Effector memory CD8-positive, alpha-beta T cell (primary cell): ENCODE measurements at regions not wholly inside any gene's neighbourhood (a gene's known extent, or its start where the extent isn't known, plus 50 kb on each side); places are given as distances from the start of the nearest gene placed in this dataset.
"Not testable (repeated sequence)": the region's sequence is repeated elsewhere in the genome, so short reads cannot be mapped to it uniquely, and the experiment has no call there.

Source experiments
- ATAC-seq: fragments of 150-1000 bp; cut with Tn5 transposase; replicated peaks from 2 replicates; pipeline ENCODE4 v1.10.0; 2021; ENCODE audit warnings: mild to moderate bottlenecking, moderate library complexity
- DNase-seq, 3 experiments: peaks; one replicate each; pipeline ENCODE4 v3.0.0; 2021
- H3K27ac Mint-ChIP-seq, 2 donors: one replicate each; pipeline ENCODE4 v1.8.0; 2022; ENCODE audit warnings: mild to moderate bottlenecking in 2 of 2, mixed read lengths in 2 of 2, moderate library complexity in 2 of 2
- H3K27me3 Mint-ChIP-seq, 2 donors: one replicate each; pipeline ENCODE4 v1.8.0; 2022; ENCODE audit warnings: mixed read lengths in 2 of 2
- H3K36me3 Mint-ChIP-seq: one replicate; pipeline ENCODE4 v1.8.0; 2022; ENCODE audit warnings: mild to moderate bottlenecking, moderate library complexity, mixed read lengths; ENCODE audit not compliant: insufficient read depth
- H3K4me1 Mint-ChIP-seq, 2 donors: one replicate each; pipeline ENCODE4 v1.8.0; 2022; ENCODE audit warnings: low read depth in 2 of 2, mixed read lengths in 2 of 2
- H3K4me3 Mint-ChIP-seq, 2 donors: one replicate each; pipeline ENCODE4 v1.8.0; 2022; ENCODE audit warnings: mild to moderate bottlenecking in 2 of 2, mixed read lengths in 2 of 2, moderate library complexity in 2 of 2
- H3K9me3 Mint-ChIP-seq, 2 donors: one replicate each; pipeline ENCODE4 v1.8.0; 2022; ENCODE audit warnings: mixed read lengths in 2 of 2

DNA sequence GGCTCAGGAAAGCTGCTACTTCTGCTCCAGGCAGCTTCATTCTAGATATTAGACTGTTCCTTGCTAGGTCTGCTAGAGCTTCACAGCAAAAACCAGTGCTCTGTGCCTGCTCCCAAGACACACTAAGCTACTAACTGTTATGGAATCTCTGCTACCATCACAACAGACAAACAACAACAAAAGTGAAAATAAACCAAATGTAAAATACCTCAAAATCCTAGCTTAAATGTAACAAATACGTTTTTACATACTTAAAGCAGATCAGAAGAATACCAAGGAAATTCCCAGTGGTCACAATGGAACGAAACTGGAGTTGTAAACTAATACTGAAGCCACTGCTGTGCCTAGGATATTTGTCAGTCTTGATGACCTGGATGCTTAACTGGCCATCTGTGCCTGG lies 84.6 kb upstream of the EZR start:
- Mint-ChIP-seq H3K36me3 (no peaks in the 10 kb centered on the region), H3K27ac (no peak overlapping the region), H3K4me3 (no peak overlapping the region), H3K4me1 (no peaks in the 10 kb centered on the region), H3K27me3 (no peaks in the 10 kb centered on the region), H3K9me3 (peaks cover 7 to 22% of the 10 kb centered on the region in 2 donors)
- DNase-seq (no peak), ATAC-seq (no peak)

DNA sequence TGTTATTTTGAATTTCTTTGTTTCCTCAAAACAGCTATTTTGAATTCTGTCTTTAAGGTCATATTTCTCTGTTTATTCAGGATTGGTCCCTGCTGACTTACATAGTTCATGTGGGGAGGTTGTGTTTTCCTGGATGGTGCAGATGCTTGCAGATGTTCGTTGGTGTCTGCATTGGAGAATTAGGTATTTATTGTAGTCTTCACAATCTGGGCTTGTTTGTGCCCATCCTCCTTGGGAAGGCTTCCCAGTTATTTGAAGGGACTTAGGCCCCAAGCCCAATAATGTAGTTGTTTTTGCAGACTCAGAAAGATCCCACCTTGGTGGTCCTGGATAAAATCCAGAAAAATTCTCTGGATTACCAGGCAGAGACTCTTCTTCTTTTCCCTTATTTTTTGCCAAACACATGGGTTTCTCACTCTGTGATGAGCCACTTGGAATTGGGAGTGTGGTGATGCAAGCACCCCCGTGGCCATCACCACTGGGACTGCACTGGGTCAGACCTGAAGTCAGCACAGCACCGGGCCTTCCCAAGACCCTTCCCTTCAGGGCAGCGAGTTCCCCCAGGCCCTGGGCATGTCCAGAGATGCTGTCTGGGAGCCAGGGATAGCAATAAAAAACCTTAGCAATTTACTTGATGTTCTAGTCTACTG lies 81.6 kb upstream of the EZR start:
- Mint-ChIP-seq H3K27me3 (no peaks in the 10 kb centered on the region), H3K27ac (no peak overlapping the region), H3K9me3 (peaks cover 3 to 12% of the 10 kb centered on the region in 2 donors), H3K36me3 (no peaks in the 10 kb centered on the region), H3K4me1 (peaks cover 0 to 3% of the 10 kb centered on the region in 2 donors), H3K4me3 (no peak overlapping the region)
- no peak for DNase-seq
- no peak for ATAC-seq

DNA sequence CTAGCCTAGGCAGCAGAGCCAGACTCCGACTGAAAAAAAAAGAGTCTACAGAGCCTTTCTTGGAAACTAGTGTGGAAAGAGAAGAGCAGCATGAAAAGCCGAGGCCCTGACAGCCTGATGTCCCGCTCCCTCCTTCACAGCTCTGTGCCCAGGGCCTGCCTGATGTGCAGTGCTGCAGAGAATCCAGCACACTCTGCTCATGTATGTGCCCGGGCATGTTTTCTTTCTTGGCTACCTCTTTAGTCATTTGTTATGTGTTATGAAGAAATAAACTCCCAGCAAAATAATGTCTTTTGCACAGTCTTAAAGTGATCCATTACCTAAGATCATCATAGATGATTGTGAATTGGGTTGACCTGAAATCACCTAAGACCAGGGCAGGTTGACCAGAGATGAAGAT lies 78.1 kb upstream of the EZR start:
- H3K27ac Mint-ChIP-seq = no peak overlapping the region
- no peak for DNase-seq
- no peak overlapping the region for H3K4me3 Mint-ChIP-seq
- no peaks in the 10 kb centered on the region for H3K27me3 Mint-ChIP-seq
- H3K36me3 Mint-ChIP-seq = no peaks in the 10 kb centered on the region
- no peaks in the 10 kb centered on the region for H3K9me3 Mint-ChIP-seq
- no peak for ATAC-seq
- H3K4me1 Mint-ChIP-seq = peaks cover 0 to 3% of the 10 kb centered on the region in 2 donors

DNA sequence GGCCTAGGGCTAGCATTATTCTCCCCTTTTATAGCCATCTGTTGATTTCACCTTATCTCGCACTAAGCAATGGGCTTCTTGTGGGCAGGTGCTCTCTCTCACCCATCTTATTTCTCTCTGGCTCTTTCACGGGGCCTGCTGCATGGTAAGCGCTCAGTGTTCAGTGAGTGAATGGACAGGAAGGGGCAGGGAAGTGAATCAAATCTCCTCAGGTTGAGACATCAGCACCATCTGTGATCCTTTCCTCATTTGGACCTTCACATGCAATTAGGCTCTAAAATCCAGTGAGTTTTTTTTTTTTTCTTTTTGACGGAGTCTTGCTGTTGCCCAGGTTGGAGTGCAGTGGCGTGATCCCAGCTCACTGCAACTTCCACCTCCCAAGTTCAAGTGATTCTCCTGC lies 76.5 kb upstream of the EZR start:
- H3K4me1 Mint-ChIP-seq = peaks cover 0 to 3% of the 10 kb centered on the region in 2 donors
- H3K27me3 Mint-ChIP-seq = no peaks in the 10 kb centered on the region
- H3K36me3 Mint-ChIP-seq = no peaks in the 10 kb centered on the region
- no peak for DNase-seq
- H3K9me3 Mint-ChIP-seq = no peaks in the 10 kb centered on the region
- H3K4me3 Mint-ChIP-seq = no peak overlapping the region
- no peak for ATAC-seq
- H3K27ac Mint-ChIP-seq = peak overlapping the region in 1 of 2 donors; percentile 21

DNA sequence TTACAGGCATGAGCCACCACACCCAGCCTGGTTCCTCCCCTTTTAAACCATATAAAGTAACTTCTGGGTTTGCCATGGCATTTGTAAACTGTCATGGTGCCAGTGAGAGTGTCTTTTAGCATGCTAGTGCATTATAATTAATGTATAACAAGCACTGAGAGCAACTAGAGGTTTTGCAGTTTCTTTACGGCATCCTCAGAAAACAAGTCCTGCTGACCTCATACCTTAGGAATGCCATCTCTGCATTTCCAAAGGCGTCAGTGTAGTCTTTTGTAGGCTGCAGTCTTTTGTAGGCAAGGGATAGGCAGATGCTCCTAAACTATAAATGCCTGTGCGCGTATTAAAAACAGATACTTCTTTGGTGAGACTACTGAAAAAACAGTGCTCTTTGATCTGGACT lies 75.0 kb upstream of the EZR start:
- H3K4me3 Mint-ChIP-seq = no peak overlapping the region
- no peaks in the 10 kb centered on the region for H3K27me3 Mint-ChIP-seq
- no peaks in the 10 kb centered on the region for H3K36me3 Mint-ChIP-seq
- DNase-seq = no peak
- H3K4me1 Mint-ChIP-seq = peaks cover 0 to 3% of the 10 kb centered on the region in 2 donors
- no peak overlapping the region for H3K27ac Mint-ChIP-seq
- no peak for ATAC-seq
- H3K9me3 Mint-ChIP-seq = no peaks in the 10 kb centered on the region

DNA sequence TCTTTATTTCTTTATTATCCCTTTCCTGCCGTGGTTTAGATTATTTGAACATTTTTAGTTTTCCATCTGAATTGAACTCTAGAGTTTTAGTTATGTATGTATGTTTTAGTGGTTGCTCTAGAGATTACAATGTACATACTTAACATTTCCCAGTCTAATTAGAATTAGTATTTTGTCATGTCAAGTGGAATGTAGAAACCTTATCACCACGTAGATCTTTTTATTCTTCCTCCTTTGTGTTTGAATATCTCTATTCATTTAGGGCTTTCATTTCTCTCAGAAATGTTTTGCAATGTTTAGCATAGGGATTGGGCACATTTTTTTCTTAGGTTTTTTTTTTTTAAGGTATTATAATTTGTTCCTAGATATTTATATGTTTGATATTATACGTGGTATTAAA lies 73.1 kb upstream of the EZR start:
- H3K4me1 Mint-ChIP-seq = peaks cover 0 to 2% of the 10 kb centered on the region in 2 donors
- H3K36me3 Mint-ChIP-seq = no peaks in the 10 kb centered on the region
- no peaks in the 10 kb centered on the region for H3K9me3 Mint-ChIP-seq
- H3K27me3 Mint-ChIP-seq = no peaks in the 10 kb centered on the region
- H3K4me3 Mint-ChIP-seq = no peak overlapping the region
- ATAC-seq (no peak), DNase-seq (no peak)
- H3K27ac Mint-ChIP-seq = peak overlapping the region in 1 of 2 donors; percentile 12

DNA sequence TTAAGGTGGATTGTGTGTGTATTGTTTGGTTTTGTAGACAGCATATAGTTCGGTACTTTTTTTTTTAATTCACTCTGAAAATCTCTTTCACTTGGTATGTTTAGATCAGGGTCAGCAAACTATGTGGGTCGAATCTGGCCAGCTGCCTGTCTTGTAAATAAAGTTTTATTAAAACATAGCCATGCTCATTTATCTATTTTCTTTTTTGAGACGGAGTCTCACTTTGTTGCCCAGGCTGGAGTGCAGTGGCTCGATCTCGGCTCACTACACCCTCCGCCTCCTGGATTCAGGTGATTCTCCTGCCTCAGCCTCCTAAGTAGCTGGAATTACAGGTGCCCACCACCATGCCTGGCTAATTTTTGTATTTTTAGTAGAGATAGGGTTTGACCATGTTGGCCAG lies 72.4 kb upstream of the EZR start:
- H3K36me3 Mint-ChIP-seq, DNase-seq, H3K27me3 Mint-ChIP-seq, H3K9me3 Mint-ChIP-seq, H3K4me3 Mint-ChIP-seq, H3K4me1 Mint-ChIP-seq, ATAC-seq: not testable (repeated sequence)
- H3K27ac Mint-ChIP-seq = peak overlapping the region in 1 of 2 donors; percentile 75

DNA sequence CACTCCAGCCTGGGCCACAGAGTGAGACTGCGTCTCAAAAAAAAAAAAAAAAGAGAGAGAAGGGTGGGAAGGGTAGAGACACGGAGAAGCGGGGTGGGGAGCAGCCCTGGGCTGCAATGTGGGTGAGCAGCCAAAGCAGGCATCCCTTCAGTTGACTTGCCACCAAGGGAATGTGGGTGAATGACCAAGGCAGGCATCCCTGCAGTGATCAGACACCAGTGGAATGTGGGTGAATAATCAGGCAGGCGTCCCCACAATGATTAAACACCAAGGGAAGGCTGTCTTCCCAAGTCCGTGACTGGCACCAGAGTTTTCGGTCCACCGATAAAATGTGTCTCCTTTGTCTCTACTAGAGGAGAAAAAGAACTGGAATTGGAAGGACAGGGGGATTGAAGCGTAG lies 69.0 kb upstream of the EZR start:
- ATAC-seq, H3K4me3 Mint-ChIP-seq, H3K9me3 Mint-ChIP-seq, H3K27ac Mint-ChIP-seq, H3K27me3 Mint-ChIP-seq, DNase-seq, H3K36me3 Mint-ChIP-seq, H3K4me1 Mint-ChIP-seq: not testable (repeated sequence)

DNA sequence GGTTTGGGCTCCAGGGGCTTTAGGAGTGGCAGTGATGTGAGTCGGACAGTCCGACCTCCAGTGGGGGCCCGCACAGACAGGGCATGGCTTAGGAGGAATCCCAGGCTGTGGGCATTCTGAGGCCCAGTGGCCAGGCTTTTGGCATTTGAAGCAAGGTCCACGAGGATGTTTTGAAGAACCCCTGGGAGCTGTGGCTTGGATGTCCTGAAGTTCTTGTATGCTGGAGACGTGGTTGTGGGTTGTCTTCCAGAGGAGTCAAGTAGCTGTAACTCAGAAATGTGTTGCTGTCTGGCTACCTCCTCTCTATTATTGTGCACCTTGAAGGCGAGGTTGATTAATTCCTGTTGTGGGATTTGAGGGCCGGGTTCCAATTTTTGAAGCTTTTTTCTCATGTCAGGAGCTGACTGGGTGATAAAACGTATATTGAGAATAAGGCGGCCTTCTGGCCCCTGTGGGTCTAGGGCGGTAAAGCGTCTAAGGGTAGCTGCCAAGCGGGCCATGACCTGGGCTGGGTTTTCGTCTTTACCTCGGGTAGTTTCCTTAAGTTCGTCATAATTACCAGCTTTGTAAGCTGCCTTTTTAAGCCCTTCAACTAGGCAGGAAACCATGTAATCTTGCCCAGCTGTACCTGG lies 67.3 kb upstream of the EZR start:
- H3K36me3 Mint-ChIP-seq, H3K27ac Mint-ChIP-seq, H3K27me3 Mint-ChIP-seq, ATAC-seq, H3K9me3 Mint-ChIP-seq, H3K4me3 Mint-ChIP-seq, H3K4me1 Mint-ChIP-seq, DNase-seq: not testable (repeated sequence)

DNA sequence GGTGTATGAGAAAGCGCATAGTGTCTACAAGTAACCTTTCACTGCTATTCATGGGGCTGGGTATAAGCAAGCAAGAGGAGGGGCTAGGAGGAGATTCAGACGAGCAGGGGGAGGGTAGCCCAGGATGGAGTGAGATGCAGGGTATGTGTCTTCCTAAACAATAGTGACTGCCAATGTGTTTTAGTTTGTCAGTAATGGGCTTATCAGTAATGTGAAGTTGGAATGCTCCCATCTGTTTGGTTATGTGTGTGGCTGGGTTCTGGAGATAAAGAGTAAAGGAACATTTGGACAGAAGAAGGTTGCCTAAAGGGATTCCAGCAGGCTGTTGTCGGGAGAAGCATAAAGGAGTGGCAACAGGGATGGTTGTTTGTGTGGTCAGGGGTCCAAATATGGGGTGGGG lies 62.7 kb upstream of the EZR start:
- not testable (repeated sequence) for ATAC-seq

DNA sequence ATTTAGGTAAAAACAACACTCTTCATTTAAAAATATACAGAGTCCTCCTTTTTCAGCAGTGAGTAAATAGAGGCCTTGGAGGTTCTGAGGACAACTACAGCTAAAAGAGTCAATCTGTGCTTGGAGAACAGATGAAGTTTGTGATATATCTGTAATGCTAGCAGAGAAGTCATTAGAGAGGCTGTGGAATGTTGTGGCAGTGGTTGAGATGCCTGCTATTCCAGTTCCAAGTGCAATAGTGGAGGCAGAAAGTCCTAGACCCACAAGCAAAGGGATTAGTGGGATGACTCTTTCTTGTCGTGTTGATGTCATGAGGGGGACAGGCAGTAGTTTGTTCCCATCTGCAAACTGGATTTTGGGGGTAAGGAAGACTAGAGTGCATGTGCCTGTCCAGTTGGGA lies 62.1 kb upstream of the EZR start:
- not testable (repeated sequence) for H3K4me3 Mint-ChIP-seq, H3K27me3 Mint-ChIP-seq, DNase-seq, ATAC-seq, H3K9me3 Mint-ChIP-seq, H3K4me1 Mint-ChIP-seq, H3K27ac Mint-ChIP-seq, H3K36me3 Mint-ChIP-seq

More for the DNA sequence above, 62.7 kb upstream of the EZR start:
- H3K9me3 Mint-ChIP-seq, DNase-seq, H3K27me3 Mint-ChIP-seq, H3K36me3 Mint-ChIP-seq, H3K4me3 Mint-ChIP-seq, H3K27ac Mint-ChIP-seq, H3K4me1 Mint-ChIP-seq: not testable (repeated sequence)

DNA sequence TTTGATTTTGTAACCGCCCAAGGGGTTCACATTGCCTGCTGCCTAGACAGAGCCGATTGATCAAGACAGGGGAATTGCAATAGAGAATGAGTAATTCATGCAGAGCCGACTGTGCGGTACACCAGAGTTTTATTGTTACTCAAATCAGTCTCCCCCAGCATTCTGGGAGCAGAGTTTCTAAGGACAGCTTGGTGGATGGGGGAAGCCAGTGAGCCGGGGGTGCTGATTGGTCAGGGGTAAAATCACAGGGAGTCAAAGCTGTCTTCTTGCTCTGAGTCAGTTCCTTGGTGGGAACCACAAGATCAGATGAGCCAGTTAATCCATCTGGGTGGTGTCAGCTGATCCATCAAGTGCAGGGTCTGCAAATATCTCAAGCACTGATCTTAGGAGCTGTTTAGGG lies 60.0 kb upstream of the EZR start:
- Mint-ChIP-seq H3K4me1 (peaks cover 2 to 5% of the 10 kb centered on the region in 2 donors), H3K9me3 (no peaks in the 10 kb centered on the region), H3K36me3 (peaks cover 5% of the 10 kb centered on the region), H3K4me3 (no peak overlapping the region), H3K27ac (no peak overlapping the region), H3K27me3 (no peaks in the 10 kb centered on the region)
- DNase-seq (no peak), ATAC-seq (no peak)

DNA sequence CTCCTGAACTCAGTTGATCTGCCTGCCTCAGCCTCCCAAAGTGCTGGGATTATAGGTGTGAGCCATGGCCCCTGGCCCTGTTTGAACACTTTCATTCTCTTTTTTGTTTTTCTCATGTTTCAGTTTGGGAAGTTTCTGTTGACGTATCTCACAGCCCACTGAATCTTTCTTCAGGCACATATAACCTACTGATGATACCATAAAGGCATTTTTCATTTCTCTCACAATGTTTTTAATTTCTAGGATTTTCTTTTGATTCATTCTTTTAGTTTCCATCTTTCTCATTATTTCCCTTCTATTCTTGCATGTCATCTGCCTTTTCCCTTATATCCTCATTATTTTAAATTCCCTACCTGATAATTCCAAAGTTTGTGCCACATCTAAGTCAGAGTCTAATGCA lies 58.5 kb upstream of the EZR start:
- Mint-ChIP-seq H3K4me3 (no peak overlapping the region), H3K9me3 (no peaks in the 10 kb centered on the region), H3K36me3 (peaks cover 5% of the 10 kb centered on the region), H3K4me1 (peaks cover 2 to 5% of the 10 kb centered on the region in 2 donors), H3K27ac (no peak overlapping the region), H3K27me3 (no peaks in the 10 kb centered on the region)
- DNase-seq (no peak), ATAC-seq (no peak)

DNA sequence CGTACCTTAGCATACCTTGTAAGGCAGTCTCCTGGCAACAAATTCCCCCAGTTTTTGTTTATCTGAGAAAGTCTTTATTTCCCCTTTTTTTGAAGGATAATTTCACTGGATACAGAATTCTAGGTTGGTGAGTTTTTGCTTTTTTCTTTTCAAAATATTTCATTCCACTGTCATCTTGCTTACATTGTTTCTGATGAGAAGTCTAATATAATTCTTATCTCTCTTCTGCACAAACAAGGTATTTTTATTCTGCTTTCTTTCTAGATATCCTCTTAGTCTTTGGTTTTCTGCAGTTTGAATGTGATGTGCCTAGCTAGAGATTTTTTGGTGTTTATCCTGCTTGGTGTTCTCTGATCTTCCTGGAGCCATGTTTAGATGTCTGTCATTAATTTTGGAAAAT lies 57.7 kb upstream of the EZR start:
- H3K9me3 Mint-ChIP-seq = no peaks in the 10 kb centered on the region
- H3K27ac Mint-ChIP-seq = no peak overlapping the region
- no peak overlapping the region for H3K4me3 Mint-ChIP-seq
- ATAC-seq (no peak), DNase-seq (no peak)
- H3K36me3 Mint-ChIP-seq = peaks cover 8% of the 10 kb centered on the region
- no peaks in the 10 kb centered on the region for H3K27me3 Mint-ChIP-seq
- H3K4me1 Mint-ChIP-seq = peaks cover 2 to 5% of the 10 kb centered on the region in 2 donors
